GM21367 (cell line): ENCODE measurements at regions not wholly inside any gene's neighbourhood (a gene's known extent, or its start where the extent isn't known, plus 50 kb on each side); places are given as distances from the start of the nearest gene placed in this dataset.
"Not testable (repeated sequence)": the region's sequence is repeated elsewhere in the genome, so short reads cannot be mapped to it uniquely, and the experiment has no call there.

Source experiments
- ATAC-seq: cut with Tn5 transposase; IDR thresholded peaks from one replicate; pipeline ENCODE4 v1.9.1; 2021; ENCODE audit not compliant: unreplicated experiment

DNA sequence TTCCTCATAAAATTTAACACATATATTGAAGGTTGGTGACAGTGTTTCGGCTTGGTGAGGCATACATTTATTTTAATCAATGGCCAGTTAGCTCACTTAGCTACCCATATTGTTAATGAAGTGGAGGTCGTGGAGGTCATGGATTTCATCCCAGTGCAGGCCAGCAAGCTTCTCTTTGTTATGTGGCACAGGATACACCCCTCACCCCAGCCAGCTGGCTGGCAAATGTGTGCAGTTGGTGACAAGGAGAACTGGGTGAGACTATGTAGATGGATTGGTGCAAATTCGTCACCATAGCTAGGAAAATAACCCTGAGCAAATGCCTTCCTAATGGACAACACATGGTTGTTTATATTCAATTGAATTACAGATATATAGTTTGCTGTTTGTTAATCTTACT is 50.5 kb upstream of the FOXP2 start:
- no peak for ATAC-seq

DNA sequence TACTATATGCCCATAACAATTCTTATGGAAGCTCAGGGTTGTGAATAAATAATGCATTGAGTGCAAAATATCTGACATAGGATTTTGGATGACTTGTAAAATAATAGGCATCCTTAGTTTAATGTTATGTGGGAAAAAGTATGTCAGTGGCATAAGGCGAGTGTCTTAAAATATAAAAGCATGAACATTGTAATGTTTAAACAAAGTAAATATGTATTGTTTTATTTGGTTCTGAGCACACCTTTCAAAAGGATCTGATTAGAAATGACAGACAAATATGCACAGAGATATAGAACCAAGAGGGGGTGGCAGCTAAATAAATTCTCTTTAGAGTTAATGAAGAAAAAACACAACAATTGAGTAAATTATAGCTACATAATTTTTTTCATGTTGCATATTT is 51.3 kb upstream of the FOXP2 start:
- no peak for ATAC-seq

DNA sequence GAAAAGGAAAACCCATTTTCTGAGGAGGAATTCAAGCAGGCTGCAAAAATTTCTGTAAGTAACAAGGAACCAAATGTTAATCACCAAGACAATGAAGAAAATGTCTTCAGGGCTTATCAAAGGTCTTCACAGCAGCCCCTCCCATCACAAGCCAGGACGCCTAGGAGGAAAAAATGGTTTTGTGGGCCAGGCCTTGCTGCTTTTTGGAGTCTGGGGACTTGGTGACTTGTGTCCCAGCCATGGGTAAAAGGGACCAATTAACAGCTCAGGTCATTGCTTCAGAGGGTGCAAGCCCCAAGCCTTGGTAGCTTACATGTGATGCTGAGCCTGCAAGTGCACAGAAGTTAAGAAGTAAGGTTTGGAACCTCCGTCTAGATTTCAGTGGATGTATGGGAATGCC is 55.7 kb upstream of the FOXP2 start:
- ATAC-seq = no peak

DNA sequence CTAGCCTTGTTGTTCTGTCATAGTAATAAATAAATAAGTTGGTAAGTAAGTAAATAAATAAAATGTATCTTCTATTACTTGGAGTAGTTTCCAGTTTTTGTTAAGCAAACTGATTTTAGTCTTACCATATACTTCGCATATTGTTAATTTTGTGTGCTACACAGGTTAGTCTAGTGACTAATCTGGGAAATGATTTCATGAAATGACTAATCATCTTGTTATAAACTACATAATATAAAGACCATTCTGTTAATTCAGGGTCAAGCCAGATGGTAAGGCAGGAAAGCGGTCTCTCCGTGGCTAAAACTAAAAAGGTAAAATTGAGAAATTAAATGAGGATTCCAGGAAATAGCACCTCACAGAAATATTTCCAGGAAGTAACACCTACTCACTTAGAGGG is 58.5 kb upstream of the FOXP2 start:
- no peak for ATAC-seq

DNA sequence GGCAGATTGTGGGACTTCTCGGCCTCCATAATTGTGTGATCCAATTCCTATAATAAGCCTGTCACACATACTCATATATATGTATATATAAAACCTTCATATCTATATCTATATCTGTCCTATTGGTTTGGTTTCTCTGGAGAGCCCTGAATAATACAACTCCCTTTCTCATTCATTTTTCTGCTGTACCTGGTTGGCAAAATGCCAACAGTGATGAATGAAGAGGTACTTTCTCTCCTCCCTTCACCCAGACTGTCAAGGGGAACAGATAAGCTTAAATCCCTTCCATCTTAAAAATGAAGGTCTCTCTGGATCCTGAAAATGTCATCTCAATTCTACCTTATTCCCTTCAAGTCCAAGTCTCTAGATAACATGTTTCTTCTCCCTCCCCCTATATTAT is 60.3 kb upstream of the FOXP2 start:
- ATAC-seq = no peak

DNA sequence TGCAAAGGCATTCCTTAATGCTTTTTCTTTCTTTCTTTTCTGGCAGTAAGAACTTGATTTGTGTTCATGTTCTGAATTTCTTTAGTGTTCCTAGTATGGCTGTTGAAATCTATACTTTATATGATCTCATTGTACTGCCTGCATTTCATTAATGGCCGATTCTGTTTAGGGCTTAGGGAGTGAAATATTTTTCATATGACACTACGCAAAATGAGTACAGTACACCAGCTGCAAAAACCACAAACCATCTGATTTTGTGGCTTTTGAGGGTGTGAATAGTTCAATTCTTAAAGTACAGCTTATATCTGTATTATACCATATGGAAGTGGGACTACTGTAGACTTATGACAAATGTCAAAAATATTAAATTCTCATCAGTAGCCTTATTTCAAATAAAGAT is 69.1 kb upstream of the FOXP2 start:
- ATAC-seq = no peak

DNA sequence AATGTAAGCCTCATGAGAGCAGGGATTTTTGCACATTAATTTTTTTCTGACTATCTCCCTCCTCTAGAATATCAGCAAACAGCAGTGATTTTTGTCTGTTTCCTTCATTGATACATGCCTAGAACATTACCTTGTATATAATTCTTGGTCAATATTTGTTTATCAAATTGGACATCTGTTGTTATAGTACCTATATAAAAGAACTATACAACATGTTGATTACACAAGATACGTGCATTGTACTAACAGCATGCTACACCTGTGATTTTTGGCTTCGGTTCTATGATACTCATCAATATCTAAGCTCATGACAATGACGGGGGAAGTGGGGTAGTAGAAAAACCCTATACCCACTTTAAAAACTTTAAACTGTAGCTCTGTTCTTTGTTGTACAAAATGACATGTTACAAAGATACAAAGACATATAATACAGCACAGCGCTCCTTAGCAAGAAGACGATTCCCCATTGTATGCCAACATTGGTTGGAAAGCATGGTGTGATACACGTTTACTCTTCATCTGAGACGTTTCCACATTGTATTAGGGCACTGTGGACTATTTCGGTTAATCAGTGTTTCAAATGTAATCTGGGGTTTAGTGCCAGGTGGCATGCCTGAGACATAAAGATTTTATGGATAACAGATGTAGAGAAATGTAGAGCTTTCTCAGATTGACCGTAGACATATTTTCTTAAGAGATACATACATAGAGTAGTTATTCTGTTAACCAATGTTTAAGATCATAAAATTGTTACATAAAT is 70.5 kb upstream of the FOXP2 start:
- ATAC-seq = no peak

DNA sequence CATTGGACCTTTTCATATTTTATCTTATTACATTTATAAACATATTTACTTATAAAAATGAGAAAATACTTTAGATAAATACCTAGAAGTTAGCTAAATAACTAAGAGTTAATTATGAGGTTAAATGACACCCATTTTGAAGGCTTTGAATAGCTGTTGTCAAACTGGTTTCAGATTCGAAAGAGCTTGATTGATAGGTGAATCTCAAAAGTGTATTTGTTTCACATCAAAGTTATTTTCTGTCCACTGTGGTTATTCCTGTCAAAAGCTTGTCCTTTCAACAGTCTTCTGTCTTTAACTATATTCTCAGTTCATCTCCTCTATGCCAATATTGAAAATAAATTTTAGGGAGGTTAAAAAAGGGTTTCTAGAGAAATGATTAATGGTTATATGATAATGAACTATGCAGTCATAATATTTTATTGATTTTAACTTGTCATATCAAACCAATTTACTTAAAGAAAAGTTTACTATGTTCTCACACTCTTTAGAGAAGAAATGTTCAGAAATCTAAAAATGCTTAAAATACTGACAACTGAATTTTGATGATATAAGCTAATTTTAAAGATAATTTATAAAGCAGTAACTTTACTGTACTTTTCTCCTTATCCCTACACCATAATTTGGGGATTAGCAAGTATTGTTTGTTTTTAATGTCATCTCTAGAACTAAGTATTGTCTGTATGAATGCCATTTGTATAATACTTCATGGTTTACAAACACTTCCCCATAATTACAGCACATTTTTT is 72.0 kb upstream of the FOXP2 start:
- no peak for ATAC-seq

DNA sequence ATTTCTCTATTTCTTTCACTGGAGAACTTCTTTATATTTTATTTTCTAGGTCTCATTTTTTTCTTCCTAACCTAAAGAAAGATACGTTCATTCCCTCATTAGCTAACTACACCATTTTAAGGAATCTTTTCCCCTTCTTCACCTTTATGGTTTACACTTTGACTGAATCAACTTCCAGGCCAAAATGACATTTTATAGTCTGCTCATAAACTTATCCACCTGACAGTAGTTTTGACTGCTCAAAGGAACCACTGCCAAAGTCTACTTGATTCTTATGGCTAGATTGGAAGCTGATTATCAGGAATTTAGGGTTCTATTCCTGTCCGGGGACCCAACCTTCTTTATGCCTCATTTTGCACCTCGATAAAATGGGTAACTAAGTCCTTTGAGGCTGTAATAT is 73.0 kb upstream of the FOXP2 start:
- ATAC-seq = no peak

DNA sequence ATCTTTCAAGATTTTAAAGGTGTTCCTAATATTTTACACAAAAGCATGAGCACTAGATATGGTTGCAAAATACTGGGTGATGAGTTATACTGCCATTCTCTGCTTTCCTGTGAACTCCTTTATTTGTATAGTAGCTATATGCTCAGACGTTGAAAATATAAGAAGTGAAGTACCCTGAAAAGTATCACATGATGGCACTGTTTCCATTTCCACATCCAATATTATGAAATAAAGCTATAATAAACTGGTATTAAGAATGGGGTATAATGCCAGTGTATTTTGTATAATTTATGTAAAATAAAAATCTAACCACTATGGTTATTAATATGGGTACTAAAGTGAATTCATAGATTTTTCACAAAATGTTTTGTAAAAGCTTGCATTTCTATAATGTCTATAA is 79.6 kb upstream of the FOXP2 start:
- ATAC-seq = no peak

DNA sequence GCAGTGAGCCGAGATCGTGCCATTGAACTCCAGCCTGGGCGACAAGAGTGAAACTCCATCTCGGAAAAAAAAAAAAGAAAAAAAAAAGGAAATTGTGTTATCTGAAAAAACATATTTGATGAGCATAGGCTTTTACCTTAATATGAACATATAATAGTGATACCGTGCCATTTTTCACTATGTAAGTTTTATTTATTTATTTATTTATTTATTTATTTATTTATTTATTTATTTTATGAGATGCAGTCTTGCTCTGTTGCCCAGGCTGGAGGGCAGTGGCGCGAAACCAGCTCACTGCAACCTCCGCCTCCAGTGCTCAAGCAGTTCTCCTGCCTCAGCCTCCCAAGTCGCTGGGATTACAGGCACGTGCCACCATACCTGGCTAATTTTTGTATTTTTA is 85.2 kb upstream of the FOXP2 start:
- ATAC-seq = not testable (repeated sequence)

DNA sequence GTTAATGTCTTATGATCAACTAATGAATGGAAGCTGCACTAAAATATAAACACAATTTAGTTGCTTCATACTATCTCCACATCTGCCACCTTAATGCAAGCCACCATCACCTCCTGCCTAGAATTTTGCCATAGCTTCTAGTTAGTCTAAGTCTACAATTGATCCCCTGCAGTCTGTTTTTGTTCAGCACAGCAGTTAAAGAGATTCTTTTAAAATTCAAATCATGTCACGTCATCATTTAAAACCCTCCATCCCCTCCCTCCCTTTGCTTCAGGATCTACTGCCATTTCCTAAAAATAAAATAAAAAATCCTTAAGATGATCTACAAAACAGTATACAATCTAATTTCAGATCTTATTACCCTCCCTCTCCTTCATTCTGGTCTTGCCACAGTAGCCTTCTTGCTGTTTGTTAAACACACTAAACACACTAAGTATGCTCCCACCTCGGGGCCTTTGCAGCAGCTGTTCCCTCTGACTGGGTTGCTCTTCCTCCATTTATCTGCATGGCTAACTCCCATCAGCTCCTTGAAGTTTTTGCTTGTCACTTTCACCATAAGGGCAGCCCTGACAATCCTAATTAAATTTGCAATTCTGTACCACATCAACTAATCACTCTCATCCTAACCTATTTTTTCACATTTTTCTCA is 97.0 kb upstream of the FOXP2 start:
- ATAC-seq = no peak

DNA sequence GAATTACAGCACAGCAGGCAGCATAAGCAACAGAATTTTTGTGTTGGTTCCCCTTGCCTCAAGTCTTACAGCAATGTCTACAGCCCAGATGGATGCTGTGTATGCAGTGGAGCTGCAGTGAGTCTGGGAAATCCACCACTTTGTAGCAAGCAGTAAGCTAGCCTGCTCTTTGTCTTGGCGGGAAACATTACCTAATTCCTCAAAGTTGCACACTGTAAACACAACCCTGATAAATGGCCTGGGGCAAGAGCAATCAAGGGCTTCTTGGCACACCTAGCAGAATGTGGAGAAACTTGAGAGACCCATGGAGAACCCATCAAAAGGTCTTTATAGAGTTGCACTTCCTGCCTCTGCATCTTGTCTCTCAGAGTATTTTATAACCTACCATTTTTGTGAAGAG is 102.0 kb upstream of the FOXP2 start:
- ATAC-seq = no peak

DNA sequence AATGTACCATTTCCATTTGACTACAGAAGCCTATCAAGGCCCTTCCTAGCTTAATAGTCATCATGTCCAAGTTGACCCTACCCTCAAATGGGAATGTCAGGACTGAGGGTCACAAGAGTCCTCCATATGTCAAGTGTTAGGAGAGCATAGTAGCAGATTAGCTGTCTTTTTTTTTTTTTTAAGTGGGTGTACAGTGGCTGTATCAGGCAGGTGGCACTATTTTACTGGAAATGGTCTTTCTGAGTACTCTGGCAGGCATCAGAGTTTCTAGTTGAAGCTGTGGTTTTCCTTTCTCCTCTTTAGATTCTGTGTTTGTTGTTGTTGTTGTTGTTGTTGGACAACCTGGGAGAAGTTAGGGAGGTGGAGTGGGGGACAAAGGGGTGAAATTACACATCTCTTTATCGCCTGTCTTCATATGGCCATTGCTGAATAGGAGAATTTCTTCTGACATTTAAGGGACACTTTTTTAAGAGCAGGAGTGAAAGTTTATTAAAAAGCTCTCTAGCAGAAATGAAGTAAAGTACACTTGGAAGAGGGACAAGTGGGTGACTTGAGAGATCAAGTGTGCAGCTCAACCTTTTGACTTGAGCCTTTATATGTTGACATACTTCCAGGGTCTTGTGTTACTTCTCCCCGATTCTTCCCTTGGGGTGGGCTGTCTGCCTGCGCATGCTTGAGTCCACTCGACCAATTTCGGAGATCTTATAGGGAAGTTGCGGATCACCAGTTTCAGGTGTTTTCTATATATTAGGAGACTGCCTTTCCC is 104.1 kb upstream of the FOXP2 start:
- ATAC-seq = no peak

DNA sequence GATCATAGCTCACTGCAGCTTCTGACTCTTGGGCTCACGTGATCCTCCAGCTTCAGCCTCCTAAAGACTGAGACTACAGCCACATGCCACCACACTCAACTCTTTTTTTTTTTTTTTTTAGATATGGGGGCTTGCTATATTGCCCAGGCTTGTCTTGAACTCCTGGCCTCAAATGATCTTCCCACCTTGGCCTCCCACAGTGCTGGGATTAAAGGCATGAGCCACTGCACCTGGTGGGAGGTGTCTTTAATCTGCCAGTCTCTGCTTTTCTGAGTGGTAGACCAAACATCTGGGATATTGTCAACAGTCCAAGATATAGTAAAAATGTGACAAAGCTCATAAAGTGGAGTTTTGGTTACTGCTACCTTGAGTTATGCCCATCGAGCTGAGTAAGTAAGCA is 104.9 kb upstream of the FOXP2 start:
- no peak for ATAC-seq

DNA sequence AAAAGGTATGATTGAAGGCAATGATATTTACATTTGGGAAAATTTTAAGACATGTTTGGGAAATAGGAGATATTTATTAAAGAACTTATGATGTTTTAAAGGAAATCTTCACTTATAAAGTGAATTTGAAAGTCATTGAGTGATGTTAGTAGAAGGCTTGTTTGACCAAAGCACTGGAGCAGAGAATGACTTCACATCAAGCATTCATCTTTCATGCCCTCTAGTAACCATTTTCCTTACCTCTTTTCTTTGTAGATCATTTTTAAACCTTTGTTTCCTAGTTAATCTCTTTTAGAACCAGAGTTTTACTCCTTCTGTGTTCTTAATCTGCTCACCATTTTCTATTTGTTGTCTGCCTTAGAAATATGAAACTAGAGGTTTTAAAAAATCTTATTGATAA is 111.3 kb upstream of the FOXP2 start:
- ATAC-seq = no peak

DNA sequence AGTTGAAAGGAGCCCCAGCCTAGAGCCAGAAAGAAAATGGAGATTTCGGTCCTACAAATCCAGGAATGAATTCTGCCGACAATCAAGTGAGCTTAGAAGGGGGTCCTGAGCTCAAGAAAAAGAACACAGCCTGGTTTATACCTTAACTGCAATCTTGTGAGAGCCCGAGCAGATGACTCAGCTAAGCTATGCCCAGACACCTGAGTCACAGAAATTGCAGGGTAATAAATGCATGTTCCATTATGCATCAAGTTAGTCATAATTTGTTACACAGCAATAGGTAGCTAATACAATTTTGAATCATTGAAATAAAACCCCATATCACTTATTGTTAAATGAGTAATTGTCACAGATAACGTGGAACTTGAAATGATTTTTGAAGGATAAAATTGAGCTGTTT is 111.8 kb upstream of the FOXP2 start:
- no peak for ATAC-seq

DNA sequence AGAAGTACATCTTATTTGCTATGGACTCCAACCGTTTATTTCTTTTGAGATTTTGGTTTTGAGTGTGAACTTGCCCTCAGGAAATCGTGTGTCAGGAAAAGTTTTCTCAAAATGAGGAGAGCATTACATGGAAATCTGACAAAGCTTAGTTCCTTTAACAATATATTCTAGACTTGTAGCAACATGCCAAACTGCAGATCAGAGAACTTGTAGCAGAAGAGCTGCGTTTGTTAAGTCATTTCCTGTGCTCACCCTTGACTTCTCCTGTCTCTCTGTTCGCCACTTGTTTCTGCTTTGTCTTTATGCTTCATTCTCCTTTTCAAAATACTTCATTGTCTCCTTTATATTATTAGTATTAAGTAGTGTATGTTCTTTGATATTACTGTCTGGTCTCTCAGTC is 116.6 kb upstream of the FOXP2 start:
- ATAC-seq = no peak

DNA sequence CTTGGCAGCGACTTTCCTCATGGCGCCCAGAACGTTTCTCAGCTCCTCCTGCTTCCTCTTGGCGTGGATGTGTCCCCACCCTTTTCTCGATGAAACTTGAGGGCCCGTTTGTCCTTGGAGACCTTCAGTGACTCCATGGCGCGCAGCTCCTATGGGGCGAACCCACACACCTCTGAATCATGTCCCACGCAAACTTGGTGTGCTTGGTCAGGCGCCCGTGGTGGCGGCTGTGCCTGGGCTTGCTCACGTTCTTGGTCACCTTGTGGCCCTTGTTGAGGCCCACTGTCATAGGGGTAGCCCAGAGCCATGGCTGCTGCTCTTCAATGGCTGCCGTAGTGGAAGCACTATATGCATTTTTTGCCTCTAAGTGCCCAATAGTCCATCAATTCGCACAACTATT is 117.5 kb upstream of the FOXP2 start:
- no peak for ATAC-seq

DNA sequence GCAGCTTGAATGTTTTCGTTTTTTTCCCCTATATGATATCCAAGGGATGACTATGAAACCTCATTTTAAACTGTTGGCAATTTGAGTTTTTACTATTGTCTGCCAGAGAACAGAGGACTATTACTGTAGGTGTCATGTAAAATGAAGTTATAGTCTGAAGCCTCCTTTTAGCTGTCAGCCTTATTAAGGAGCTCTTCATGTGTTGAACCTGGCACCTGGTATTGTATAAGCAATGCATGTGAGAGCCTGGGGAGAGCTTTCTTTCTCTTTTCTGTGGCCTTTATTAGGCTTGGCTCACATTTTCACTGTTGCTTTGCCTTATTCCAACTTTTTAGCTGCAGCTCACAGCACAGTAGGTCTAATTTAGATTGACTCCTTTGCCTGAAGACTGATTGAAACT is 119.1 kb upstream of the FOXP2 start:
- ATAC-seq = no peak

DNA sequence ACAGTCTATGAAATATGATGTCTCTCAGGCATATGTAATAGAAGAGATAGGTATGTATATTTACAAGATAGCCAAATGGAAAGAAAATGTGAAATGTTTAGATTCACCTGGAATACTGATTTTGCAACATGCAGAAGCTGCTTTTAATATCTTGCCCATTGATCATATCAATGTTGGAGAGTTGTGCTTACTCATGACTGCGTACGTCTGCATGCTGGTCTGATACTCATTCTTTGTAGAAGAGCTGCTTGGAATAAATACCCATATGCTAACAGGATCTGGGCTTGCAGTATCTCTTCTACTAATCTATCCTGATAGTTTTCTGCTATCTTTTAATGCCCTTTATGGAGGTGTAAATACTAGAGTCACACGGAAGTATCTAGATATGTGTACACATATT is 120.6 kb upstream of the FOXP2 start:
- ATAC-seq = no peak
